Suprapubic skin (tissue), 4 donors: ENCODE measurements at regions not wholly inside any gene's neighbourhood (a gene's known extent, or its start where the extent isn't known, plus 50 kb on each side); places are given as distances from the start of the nearest gene placed in this dataset.

Source experiments
- CTCF ChIP-seq, 2 donors: fragments of 200-600 bp in 1 of 2; fragments of 450-650 bp in 1 of 2; sonication (generic) in 1 of 2; IDR thresholded peaks; one replicate each; pipeline ENCODE4 v1.5.1; 2016 to 2019; ENCODE audit warnings: antibody characterized with exemption in 2 of 2, mild to moderate bottlenecking in 1 of 2, moderate library complexity in 1 of 2
- POLR2A ChIP-seq, 2 donors: fragments of 450-650 bp; IDR thresholded peaks; one replicate each; pipeline ENCODE4 v1.6.1; 2017; ENCODE audit warnings: antibody characterized with exemption in 2 of 2, mild to moderate bottlenecking in 2 of 2, moderate library complexity in 2 of 2
- POLR2AphosphoS5 ChIP-seq, 3 donors: sonication (generic); formaldehyde crosslinking; IDR thresholded peaks; one replicate each; pipeline ENCODE4 v1.6.1; 2017; ENCODE audit warnings: antibody characterized with exemption in 3 of 3

GRCh38 chr18:10095356-10095755 lies 181.5 kb downstream of the VAPA start:
- TF ChIP-seq CTCF (IDR thresholded peaks at IDR 0.05) (no peak), POLR2A (IDR thresholded peaks at IDR 0.05) (no peak), POLR2AphosphoS5 (IDR thresholded peaks at IDR 0.05) (no peak)
